ENCODE measurements at regions not wholly inside any gene's neighbourhood (a gene's known extent, or its start where the extent isn't known, plus 50 kb on each side); places are given as distances from the start of the nearest gene placed in this dataset.

DNA sequence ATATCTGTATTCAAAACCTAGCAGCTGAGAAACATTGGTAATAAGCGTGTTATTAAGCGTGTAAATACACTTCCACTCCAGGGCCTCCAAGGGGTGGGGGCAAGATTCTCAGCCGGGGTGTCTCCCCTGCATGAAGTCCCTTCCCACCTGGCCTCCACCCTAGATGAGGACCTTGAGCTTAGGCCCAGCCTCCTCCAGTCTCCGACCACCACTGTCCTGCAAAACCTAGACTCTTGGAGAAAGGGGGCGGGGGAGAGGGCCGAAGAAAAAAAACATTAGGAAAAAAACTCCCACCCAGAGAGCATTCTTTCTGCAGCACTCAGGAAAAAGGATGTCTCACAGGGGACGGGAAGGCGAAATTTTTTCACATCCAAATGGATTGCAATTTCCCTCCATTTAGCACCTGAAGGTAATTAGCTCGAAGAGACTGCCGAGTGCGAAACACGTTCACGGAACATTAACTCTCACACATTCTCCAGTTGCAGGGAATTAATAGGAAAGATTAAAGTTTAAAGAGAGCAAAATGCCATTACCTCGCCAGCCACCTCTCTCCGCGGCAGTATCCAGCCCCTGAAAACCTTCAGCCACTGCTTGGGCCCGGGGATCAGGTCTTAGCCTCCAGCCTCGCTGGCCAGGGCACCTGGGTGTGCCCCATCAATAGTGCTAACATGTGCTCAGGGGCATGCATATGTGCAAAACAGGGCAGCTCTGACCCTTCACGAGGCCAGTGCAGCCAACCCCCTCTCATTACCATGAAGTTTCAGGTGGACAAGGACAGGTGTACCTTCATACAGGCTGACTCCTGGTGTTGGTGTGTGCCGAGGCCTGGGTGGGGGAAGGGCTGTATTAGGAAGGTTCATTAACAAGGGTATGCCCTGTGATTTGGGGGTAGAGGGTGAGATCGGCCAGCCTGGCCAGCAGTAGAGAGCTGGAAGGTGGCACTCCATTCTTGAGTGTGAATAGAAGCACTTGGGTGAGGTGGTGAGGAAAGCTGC, 77.2 kb downstream of the HIF1AN start:
- Histone ChIP-seq H3K36me3 (ENCODE audit: control insufficient read depth in 3 of 3, insufficient read depth in 3 of 3, low read length in 3 of 3) (no peaks in the 10 kb centered on the region), H3K9me3 (ENCODE audit: control insufficient read depth in 3 of 3, low read length in 3 of 3) (no peaks in the 10 kb centered on the region), H3K27ac (ENCODE audit: low read depth, low read length) (no peak overlapping the region), H3K9ac (ENCODE audit: low read depth in 1 of 3, low read length in 3 of 3) (no peak overlapping the region), H3K4me1 (ENCODE audit: control insufficient read depth in 3 of 3, insufficient read depth in 3 of 3, low read length in 3 of 3) (no peaks in the 10 kb centered on the region), H3K4me3 (ENCODE audit: low read length in 3 of 3) (no peak overlapping the region), H3K27me3 (ENCODE audit: control insufficient read depth in 3 of 3, insufficient read depth in 3 of 3, low read length in 3 of 3) (peaks cover 44 to 59% (median 52%) of the 10 kb centered on the region in 3 donors)

DNA sequence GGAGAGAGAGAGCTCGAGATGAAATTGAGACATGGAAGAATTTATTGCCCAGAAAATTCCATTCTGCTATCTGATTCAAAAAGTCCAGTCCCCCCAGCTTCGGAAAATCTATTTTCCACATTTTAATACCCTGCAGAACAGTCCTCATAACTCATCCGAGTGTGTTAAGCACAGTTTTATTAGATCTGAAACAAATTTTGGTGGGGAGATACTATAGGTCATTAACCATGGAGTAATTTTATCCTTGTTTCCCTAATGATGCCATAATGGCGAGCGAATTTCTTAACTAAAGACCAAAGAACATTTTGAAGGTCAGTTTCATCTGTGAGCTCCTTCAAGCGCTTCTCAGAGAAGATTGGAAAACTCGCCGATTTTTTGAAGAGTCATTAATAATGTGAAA, 78.1 kb downstream of the HIF1AN start:
- H3K27ac ChIP-seq (ENCODE audit: low read depth, low read length): no peak overlapping the region
- H3K9ac ChIP-seq (ENCODE audit: low read depth in 1 of 3, low read length in 3 of 3): no peak overlapping the region
- peaks cover 52 to 68% (median 56%) of the 10 kb centered on the region in 3 donors for H3K27me3 ChIP-seq (ENCODE audit: control insufficient read depth in 3 of 3, insufficient read depth in 3 of 3, low read length in 3 of 3)
- no peak overlapping the region for H3K4me3 ChIP-seq (ENCODE audit: low read length in 3 of 3)
- H3K4me1 ChIP-seq (ENCODE audit: control insufficient read depth in 3 of 3, insufficient read depth in 3 of 3, low read length in 3 of 3): no peaks in the 10 kb centered on the region
- H3K36me3 ChIP-seq (ENCODE audit: control insufficient read depth in 3 of 3, insufficient read depth in 3 of 3, low read length in 3 of 3): no peaks in the 10 kb centered on the region
- no peaks in the 10 kb centered on the region for H3K9me3 ChIP-seq (ENCODE audit: control insufficient read depth in 3 of 3, low read length in 3 of 3)

DNA sequence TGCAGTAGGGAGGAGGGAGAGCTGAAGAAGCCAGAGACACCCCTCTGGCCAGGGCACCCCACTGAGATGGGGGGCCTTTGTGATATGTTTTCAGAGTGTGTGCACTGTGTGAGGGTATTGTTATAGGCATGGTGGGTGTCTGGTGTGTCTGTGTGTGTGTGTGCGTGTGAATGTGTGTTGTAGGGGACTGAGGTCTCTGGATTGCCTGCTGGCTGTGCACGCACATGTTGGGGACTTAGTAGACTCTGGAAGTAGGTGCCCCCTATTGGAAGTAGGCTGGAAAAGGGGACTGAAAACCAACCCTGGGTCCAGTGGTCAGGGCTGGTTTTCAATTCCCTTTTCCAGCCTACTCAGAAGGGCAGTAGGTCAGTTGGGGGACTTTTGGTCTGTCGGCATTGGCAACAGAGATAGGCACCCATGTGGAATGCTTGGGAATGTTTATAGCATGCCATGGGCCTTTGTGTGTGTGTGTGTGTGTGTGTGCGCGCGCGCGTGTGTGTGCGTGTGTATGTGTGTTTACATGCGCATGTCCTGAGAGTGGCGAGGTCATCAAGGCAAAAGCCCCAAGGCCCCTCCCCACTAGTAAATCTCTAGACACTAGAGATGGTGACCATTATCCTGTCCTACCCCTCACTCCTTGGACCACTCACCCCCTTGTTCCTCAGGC, 78.8 kb downstream of the HIF1AN start:
- Histone ChIP-seq H3K9me3 (ENCODE audit: control insufficient read depth in 3 of 3, low read length in 3 of 3) (no peaks in the 10 kb centered on the region), H3K36me3 (ENCODE audit: control insufficient read depth in 3 of 3, insufficient read depth in 3 of 3, low read length in 3 of 3) (no peaks in the 10 kb centered on the region), H3K4me1 (ENCODE audit: control insufficient read depth in 3 of 3, insufficient read depth in 3 of 3, low read length in 3 of 3) (no peaks in the 10 kb centered on the region), H3K9ac (ENCODE audit: low read depth in 1 of 3, low read length in 3 of 3) (no peak overlapping the region), H3K27ac (ENCODE audit: low read depth, low read length) (no peak overlapping the region), H3K4me3 (ENCODE audit: low read length in 3 of 3) (no peak overlapping the region), H3K27me3 (ENCODE audit: control insufficient read depth in 3 of 3, insufficient read depth in 3 of 3, low read length in 3 of 3) (peaks cover 58 to 68% (median 60%) of the 10 kb centered on the region in 3 donors)

DNA sequence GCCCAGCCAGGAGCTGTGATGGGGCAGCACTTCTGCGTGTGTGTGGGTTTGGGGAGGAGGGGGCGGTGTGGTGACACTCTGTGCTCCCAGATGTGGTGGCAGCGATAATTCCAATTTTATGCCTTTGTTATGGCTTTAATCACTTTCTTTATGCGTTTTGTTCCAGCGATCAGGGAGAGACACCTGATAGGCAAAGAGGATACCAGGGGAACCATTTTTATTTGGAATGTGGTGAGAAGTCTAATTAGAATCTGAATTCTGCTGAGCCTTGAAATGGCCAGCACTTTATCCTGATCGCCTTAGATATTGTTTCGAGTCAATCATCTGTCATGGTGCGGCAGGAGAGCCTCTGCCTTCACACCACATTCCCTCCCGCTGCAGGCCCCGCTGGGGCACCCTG, 79.5 kb downstream of the HIF1AN start:
- no peak overlapping the region for H3K9ac ChIP-seq (ENCODE audit: low read depth in 1 of 3, low read length in 3 of 3)
- H3K4me3 ChIP-seq (ENCODE audit: low read length in 3 of 3): no peak overlapping the region
- no peaks in the 10 kb centered on the region for H3K36me3 ChIP-seq (ENCODE audit: control insufficient read depth in 3 of 3, insufficient read depth in 3 of 3, low read length in 3 of 3)
- no peak overlapping the region for H3K27ac ChIP-seq (ENCODE audit: low read depth, low read length)
- H3K27me3 ChIP-seq (ENCODE audit: control insufficient read depth in 3 of 3, insufficient read depth in 3 of 3, low read length in 3 of 3): peaks cover 63 to 71% (median 65%) of the 10 kb centered on the region in 3 donors
- no peaks in the 10 kb centered on the region for H3K9me3 ChIP-seq (ENCODE audit: control insufficient read depth in 3 of 3, low read length in 3 of 3)
- no peaks in the 10 kb centered on the region for H3K4me1 ChIP-seq (ENCODE audit: control insufficient read depth in 3 of 3, insufficient read depth in 3 of 3, low read length in 3 of 3)

DNA sequence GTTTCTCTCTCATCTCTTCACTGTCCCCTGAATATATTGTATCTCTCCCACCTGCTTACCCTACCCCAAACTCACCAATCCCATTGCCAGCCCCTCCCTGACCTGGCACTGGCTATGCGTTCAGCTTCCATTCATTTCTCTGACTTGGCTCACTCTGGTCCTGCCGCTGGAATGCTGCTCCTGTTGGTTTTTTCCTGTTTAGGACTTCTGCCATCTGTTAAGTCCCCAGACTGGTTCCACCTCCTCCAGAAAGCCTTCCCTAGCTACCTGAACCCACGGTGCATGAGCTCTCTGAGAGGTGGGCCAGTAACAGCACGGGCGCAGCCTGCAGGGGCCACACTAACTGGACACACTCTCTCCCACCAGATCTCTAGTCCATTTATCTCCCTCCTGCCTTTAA, 80.2 kb downstream of the HIF1AN start:
- Histone ChIP-seq H3K4me1 (ENCODE audit: control insufficient read depth in 3 of 3, insufficient read depth in 3 of 3, low read length in 3 of 3) (no peaks in the 10 kb centered on the region), H3K27me3 (ENCODE audit: control insufficient read depth in 3 of 3, insufficient read depth in 3 of 3, low read length in 3 of 3) (peaks cover 70 to 77% (median 72%) of the 10 kb centered on the region in 3 donors), H3K9me3 (ENCODE audit: control insufficient read depth in 3 of 3, low read length in 3 of 3) (no peaks in the 10 kb centered on the region), H3K36me3 (ENCODE audit: control insufficient read depth in 3 of 3, insufficient read depth in 3 of 3, low read length in 3 of 3) (no peaks in the 10 kb centered on the region), H3K4me3 (ENCODE audit: low read length in 3 of 3) (no peak overlapping the region), H3K9ac (ENCODE audit: low read depth in 1 of 3, low read length in 3 of 3) (no peak overlapping the region), H3K27ac (ENCODE audit: low read depth, low read length) (no peak overlapping the region)

DNA sequence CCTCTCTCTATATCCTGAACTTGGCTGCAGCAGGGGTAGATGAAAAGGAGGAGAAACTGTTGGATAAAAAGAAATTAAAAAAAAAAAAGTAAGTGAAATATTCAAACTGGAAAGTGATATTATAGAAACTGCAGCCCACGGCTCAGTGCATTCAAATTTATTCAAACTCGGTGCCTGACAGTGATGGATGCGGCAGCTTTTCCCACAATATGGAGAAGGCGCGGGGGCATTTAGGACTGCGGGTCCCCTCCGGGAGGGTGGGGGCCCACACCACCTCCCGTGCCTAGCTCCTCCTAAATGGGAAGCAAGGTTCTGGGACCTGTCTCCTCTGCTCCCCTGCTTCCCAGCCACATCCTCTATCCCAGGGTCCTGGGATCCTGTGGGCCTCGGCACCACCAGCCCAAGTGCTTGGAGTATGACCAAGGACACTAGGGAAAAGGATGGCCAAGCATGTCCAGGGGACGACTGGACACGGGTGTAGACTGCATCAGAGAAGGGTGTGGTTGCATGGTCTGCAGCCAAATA, 82.4 kb downstream of the HIF1AN start:
- Histone ChIP-seq H3K4me3 (ENCODE audit: low read length in 3 of 3) (no peak overlapping the region), H3K4me1 (ENCODE audit: control insufficient read depth in 3 of 3, insufficient read depth in 3 of 3, low read length in 3 of 3) (no peaks in the 10 kb centered on the region), H3K27me3 (ENCODE audit: control insufficient read depth in 3 of 3, insufficient read depth in 3 of 3, low read length in 3 of 3) (peaks cover 77 to 82% (median 81%) of the 10 kb centered on the region in 3 donors), H3K9me3 (ENCODE audit: control insufficient read depth in 3 of 3, low read length in 3 of 3) (no peaks in the 10 kb centered on the region), H3K9ac (ENCODE audit: low read depth in 1 of 3, low read length in 3 of 3) (no peak overlapping the region), H3K27ac (ENCODE audit: low read depth, low read length) (no peak overlapping the region), H3K36me3 (ENCODE audit: control insufficient read depth in 3 of 3, insufficient read depth in 3 of 3, low read length in 3 of 3) (no peaks in the 10 kb centered on the region)

DNA sequence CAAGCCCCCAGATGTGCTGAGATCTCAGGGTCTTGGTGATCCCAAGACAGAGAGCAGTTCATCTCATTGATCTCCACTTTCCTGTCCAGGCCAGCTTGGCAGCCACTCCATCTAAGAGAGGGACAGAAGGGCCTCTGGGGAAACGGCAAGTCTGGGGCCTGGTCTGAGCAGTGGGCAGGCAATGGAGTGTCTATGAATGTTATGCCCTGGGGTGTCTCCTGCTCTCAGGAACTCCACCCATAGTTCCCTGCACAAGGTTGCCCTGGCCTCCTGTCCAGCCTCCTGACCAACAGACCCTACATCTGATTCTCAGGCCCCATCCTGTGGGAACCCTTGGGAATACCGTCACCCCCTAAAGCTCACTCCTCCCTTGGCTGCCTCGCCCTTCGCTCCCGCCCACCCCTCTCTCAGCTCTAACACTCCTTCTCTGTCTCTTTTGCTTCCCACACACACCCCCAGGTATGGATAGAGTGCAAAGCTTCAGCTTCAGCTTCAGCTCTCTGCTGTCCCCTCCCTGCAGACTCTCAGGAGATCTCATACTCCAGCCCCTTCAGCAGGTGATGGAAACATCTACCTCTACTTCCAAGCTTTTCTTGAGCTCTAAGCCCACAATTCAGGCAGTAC, 83.0 kb downstream of the HIF1AN start:
- Histone ChIP-seq H3K4me3 (ENCODE audit: low read length in 3 of 3) (no peak overlapping the region), H3K9ac (ENCODE audit: low read depth in 1 of 3, low read length in 3 of 3) (no peak overlapping the region), H3K9me3 (ENCODE audit: control insufficient read depth in 3 of 3, low read length in 3 of 3) (no peaks in the 10 kb centered on the region), H3K27me3 (ENCODE audit: control insufficient read depth in 3 of 3, insufficient read depth in 3 of 3, low read length in 3 of 3) (peaks cover 76 to 81% (median 79%) of the 10 kb centered on the region in 3 donors), H3K36me3 (ENCODE audit: control insufficient read depth in 3 of 3, insufficient read depth in 3 of 3, low read length in 3 of 3) (no peaks in the 10 kb centered on the region), H3K4me1 (ENCODE audit: control insufficient read depth in 3 of 3, insufficient read depth in 3 of 3, low read length in 3 of 3) (no peaks in the 10 kb centered on the region), H3K27ac (ENCODE audit: low read depth, low read length) (no peak overlapping the region)

DNA sequence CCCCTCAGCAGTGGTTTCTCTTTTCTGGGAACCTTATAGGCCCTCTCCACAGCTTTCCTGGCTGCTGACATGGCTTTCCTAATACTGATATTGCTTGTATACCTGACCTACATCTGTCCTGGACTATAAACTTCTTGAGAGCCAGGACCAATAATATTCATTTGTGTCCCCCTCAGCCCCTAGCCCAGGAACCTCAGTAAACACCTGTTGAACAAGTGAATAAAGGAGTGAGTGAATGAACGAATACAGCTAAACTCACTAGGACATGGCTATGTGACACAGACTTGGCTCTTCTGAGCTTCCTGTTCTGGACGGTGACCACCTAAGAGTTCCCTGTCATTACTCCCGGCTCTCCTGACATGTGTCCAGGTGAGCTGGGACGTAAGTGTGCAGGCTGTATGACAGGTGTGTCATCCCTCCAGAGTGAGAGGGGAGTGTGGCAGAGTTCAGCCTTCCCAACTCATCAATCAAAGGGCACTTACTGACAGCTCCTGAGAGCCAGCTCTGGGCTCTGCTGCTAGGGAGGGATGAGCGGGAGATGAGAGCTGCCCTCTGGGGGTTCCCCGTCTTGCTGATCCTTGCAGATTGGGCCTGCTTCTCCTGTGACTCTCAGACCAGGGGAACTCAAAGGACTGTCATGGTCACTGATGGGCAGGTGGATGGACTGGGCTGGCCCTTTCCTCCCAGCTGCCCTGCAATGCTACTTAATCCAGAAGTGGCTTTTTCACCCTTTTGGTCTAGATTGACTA, 84.5 kb downstream of the HIF1AN start:
- no peaks in the 10 kb centered on the region for H3K36me3 ChIP-seq (ENCODE audit: control insufficient read depth in 3 of 3, insufficient read depth in 3 of 3, low read length in 3 of 3)
- no peaks in the 10 kb centered on the region for H3K9me3 ChIP-seq (ENCODE audit: control insufficient read depth in 3 of 3, low read length in 3 of 3)
- no peak overlapping the region for H3K4me3 ChIP-seq (ENCODE audit: low read length in 3 of 3)
- H3K27me3 ChIP-seq (ENCODE audit: control insufficient read depth in 3 of 3, insufficient read depth in 3 of 3, low read length in 3 of 3): peaks cover 79 to 82% (median 82%) of the 10 kb centered on the region in 3 donors
- H3K27ac ChIP-seq (ENCODE audit: low read depth, low read length): no peak overlapping the region
- no peak overlapping the region for H3K9ac ChIP-seq (ENCODE audit: low read depth in 1 of 3, low read length in 3 of 3)
- no peaks in the 10 kb centered on the region for H3K4me1 ChIP-seq (ENCODE audit: control insufficient read depth in 3 of 3, insufficient read depth in 3 of 3, low read length in 3 of 3)

DNA sequence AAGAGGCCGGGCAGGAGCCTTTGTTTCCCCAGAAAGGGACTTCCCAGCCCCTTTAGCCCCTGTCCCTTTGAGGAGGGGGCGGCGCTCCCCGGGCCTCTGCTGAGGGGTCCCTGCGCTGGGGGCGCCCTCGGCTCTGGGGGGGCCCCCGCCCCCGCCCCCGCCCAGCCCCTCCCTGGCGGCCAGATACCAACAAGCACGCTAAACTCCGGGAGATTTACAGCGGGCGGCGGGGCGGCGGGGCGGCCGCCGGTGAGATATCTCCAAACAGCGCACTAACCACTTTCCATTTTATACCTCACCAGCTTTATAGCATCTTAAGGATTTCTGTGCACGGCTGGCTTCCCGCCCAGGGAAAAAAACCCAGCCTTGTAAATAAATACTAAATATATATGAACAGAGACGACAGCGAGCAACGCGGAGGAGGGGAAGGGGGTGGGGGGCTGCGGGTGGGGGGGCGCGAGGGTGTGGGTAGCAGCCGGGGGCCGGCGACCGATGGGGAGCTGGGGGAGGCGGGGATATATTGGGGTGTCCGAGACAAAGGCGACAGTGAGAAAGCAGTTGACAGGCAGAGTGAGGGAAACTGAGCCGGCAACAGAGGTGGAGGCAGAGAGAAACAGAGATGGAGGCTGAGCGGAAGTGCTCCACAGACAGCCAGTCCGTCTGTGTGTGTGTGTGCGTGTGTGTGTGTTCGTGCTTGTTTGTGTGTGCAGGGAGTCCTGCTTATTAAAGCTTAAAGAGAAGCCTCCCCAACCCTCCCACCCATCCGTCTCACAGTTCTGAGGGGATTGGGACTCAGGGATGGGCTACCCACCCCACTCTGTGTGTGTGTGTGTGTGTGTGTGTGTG, 85.8 kb downstream of the HIF1AN start:
- Histone ChIP-seq H3K4me3 (ENCODE audit: low read length in 3 of 3) (no peak overlapping the region), H3K9me3 (ENCODE audit: control insufficient read depth in 3 of 3, low read length in 3 of 3) (no peaks in the 10 kb centered on the region), H3K27me3 (ENCODE audit: control insufficient read depth in 3 of 3, insufficient read depth in 3 of 3, low read length in 3 of 3) (peaks cover 75 to 83% (median 82%) of the 10 kb centered on the region in 3 donors), H3K9ac (ENCODE audit: low read depth in 1 of 3, low read length in 3 of 3) (no peak overlapping the region), H3K4me1 (ENCODE audit: control insufficient read depth in 3 of 3, insufficient read depth in 3 of 3, low read length in 3 of 3) (no peaks in the 10 kb centered on the region), H3K27ac (ENCODE audit: low read depth, low read length) (no peak overlapping the region), H3K36me3 (ENCODE audit: control insufficient read depth in 3 of 3, insufficient read depth in 3 of 3, low read length in 3 of 3) (no peaks in the 10 kb centered on the region)

All from skeletal muscle tissue (tissue), 3 donors.